ENCODE measurements at regions not wholly inside any gene's neighbourhood (a gene's known extent, or its start where the extent isn't known, plus 50 kb on each side); places are given as distances from the start of the nearest gene placed in this dataset.

DNA sequence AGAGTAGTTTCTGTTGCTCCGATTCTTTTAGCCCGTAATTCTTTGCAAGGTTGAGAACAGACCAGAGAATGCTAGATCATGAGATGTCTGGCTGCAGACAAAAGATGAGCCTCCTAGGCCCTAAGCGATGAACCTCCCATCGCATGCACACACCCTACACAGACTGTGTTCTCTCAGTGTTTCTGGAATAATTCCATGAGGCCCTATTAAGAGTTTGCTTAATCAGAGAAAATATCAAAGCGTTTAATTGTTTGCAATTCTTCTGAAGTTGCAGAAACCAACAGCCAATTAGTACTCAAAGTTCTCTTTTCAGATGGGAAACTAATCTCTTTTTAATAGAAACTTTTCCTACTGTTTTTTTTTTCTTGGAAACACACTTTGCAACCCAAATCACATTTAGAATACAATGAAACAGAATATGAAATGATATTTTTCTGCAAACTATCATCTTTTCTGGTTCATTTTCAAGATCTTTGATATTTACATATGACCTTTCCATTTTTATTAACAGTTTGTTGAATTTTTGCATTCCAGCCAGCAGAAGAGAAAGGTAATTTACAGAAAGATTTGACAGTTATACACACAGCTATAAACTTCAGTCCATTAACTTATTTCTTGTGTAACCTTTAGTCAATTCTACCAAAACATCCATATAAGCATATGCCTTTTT, 1525.6 kb downstream of the ARAP2 start:
- Histone ChIP-seq H3K27me3 (ENCODE audit: insufficient read depth, low read length) (no peaks in the 10 kb centered on the region), H3K4me3 (ENCODE audit: low read depth, low read length, poor library complexity, severe bottlenecking) (no peak overlapping the region), H3K4me2 (ENCODE audit: low read length) (no peak overlapping the region), H4K20me1 (ENCODE audit: insufficient read depth, low read length) (no peaks in the 10 kb centered on the region), H3K36me3 (ENCODE audit: insufficient read depth, low read length) (no peaks in the 10 kb centered on the region), H3K9me2 (ENCODE audit: low read depth, low read length) (no peaks in the 10 kb centered on the region), H3K27ac (ENCODE audit: low read depth, low read length, poor library complexity, severe bottlenecking) (no peak overlapping the region), H2AFZ (ENCODE audit: low read length) (no peak overlapping the region), H3K9ac (ENCODE audit: low read length) (no peak overlapping the region), H3K4me1 (ENCODE audit: insufficient read depth, low read length, severe bottlenecking) (no peaks in the 10 kb centered on the region), H3K79me2 (ENCODE audit: insufficient read depth, low read length) (no peaks in the 10 kb centered on the region), H3K9me3 (ENCODE audit: low read length) (no peaks in the 10 kb centered on the region), H3F3A (ENCODE audit: insufficient read depth, low read length) (no peaks in the 10 kb centered on the region)
- TF ChIP-seq, protein P1, sequence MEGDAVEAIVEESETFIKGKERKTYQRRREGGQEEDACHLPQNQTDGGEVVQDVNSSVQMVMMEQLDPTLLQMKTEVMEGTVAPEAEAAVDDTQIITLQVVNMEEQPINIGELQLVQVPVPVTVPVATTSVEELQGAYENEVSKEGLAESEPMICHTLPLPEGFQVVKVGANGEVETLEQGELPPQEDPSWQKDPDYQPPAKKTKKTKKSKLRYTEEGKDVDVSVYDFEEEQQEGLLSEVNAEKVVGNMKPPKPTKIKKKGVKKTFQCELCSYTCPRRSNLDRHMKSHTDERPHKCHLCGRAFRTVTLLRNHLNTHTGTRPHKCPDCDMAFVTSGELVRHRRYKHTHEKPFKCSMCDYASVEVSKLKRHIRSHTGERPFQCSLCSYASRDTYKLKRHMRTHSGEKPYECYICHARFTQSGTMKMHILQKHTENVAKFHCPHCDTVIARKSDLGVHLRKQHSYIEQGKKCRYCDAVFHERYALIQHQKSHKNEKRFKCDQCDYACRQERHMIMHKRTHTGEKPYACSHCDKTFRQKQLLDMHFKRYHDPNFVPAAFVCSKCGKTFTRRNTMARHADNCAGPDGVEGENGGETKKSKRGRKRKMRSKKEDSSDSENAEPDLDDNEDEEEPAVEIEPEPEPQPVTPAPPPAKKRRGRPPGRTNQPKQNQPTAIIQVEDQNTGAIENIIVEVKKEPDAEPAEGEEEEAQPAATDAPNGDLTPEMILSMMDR (IDR thresholded peaks at IDR 0.05; ENCODE audit: low read length), result no peak
- TF ChIP-seq EZH2 (IDR thresholded peaks at IDR 0.05; ENCODE audit: borderline replicate concordance, low read length), result no peak

DNA sequence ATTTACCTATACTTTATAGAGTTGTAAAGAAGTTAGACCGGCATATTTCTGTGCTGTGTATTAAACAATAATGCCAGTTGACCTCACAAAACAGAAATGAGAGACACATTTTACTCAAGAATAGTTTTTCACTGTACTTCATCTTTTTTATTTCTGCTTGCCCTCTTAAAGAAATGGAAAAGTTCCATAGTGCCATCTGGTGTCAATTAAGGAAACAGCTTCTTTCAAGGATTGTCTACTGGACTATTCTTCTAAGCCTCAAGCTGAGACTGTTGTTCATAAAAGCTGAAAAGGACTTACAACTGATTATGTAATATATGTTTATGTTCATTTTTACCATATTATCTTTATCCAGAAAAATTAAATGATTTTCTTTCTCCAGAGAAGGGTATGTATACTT, 1523.7 kb downstream of the ARAP2 start:
- Histone ChIP-seq H3K36me3 (ENCODE audit: insufficient read depth, low read length) (no peaks in the 10 kb centered on the region), H3K9me3 (ENCODE audit: low read length) (no peaks in the 10 kb centered on the region), H3K79me2 (ENCODE audit: insufficient read depth, low read length) (no peaks in the 10 kb centered on the region), H3K4me1 (ENCODE audit: insufficient read depth, low read length, severe bottlenecking) (no peaks in the 10 kb centered on the region), H3K4me3 (ENCODE audit: low read depth, low read length, poor library complexity, severe bottlenecking) (no peak overlapping the region), H3K27ac (ENCODE audit: low read depth, low read length, poor library complexity, severe bottlenecking) (no peak overlapping the region), H3K27me3 (ENCODE audit: insufficient read depth, low read length) (no peaks in the 10 kb centered on the region), H3K9me2 (ENCODE audit: low read depth, low read length) (no peaks in the 10 kb centered on the region), H2AFZ (ENCODE audit: low read length) (no peak overlapping the region), H4K20me1 (ENCODE audit: insufficient read depth, low read length) (no peaks in the 10 kb centered on the region), H3K9ac (ENCODE audit: low read length) (no peak overlapping the region), H3K4me2 (ENCODE audit: low read length) (no peak overlapping the region), H3F3A (ENCODE audit: insufficient read depth, low read length) (no peaks in the 10 kb centered on the region)
- no peak for TF ChIP-seq EZH2 (IDR thresholded peaks at IDR 0.05; ENCODE audit: borderline replicate concordance, low read length)
- TF ChIP-seq, protein P1 (IDR thresholded peaks at IDR 0.05; ENCODE audit: low read length), result peak; percentile 58

DNA sequence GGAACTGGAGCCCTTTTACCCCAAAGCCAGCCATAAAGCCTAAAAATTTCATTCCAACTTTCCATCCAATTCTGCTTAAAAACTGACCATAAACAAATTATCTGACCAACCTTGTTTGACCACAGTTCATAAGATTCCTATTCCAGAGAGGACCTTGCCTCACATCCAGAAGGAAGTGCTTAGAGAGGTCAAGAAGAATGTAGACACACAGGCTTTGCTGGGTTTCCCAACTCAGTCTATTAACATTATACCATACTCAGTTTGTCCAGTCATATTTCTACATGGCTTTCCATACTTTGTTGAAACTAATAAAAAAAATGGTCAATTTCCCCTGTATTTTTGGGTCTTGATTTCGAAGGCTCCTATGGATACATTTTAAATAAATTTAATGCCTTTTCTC, 1522.5 kb downstream of the ARAP2 start:
- H3K9ac ChIP-seq (ENCODE audit: low read length), result no peak overlapping the region
- TF ChIP-seq EZH2 (IDR thresholded peaks at IDR 0.05; ENCODE audit: borderline replicate concordance, low read length), result no peak
- TF ChIP-seq, protein P1 (IDR thresholded peaks at IDR 0.05; ENCODE audit: low read length), result no peak

More for the DNA sequence above, 1522.5 kb downstream of the ARAP2 start:
- Histone ChIP-seq H2AFZ (ENCODE audit: low read length) (no peak overlapping the region), H3K79me2 (ENCODE audit: insufficient read depth, low read length) (no peaks in the 10 kb centered on the region), H3K9me2 (ENCODE audit: low read depth, low read length) (no peaks in the 10 kb centered on the region), H3K9me3 (ENCODE audit: low read length) (no peaks in the 10 kb centered on the region), H4K20me1 (ENCODE audit: insufficient read depth, low read length) (no peaks in the 10 kb centered on the region), H3K27ac (ENCODE audit: low read depth, low read length, poor library complexity, severe bottlenecking) (no peak overlapping the region), H3K4me1 (ENCODE audit: insufficient read depth, low read length, severe bottlenecking) (no peaks in the 10 kb centered on the region), H3K36me3 (ENCODE audit: insufficient read depth, low read length) (no peaks in the 10 kb centered on the region), H3K27me3 (ENCODE audit: insufficient read depth, low read length) (no peaks in the 10 kb centered on the region), H3F3A (ENCODE audit: insufficient read depth, low read length) (no peaks in the 10 kb centered on the region), H3K4me3 (ENCODE audit: low read depth, low read length, poor library complexity, severe bottlenecking) (no peak overlapping the region), H3K4me2 (ENCODE audit: low read length) (no peak overlapping the region)

Data from OCI-LY1 (cell line).